ENCODE measurements at regions not wholly inside any gene's neighbourhood (a gene's known extent, or its start where the extent isn't known, plus 50 kb on each side); places are given as distances from the start of the nearest gene placed in this dataset.

DNA sequence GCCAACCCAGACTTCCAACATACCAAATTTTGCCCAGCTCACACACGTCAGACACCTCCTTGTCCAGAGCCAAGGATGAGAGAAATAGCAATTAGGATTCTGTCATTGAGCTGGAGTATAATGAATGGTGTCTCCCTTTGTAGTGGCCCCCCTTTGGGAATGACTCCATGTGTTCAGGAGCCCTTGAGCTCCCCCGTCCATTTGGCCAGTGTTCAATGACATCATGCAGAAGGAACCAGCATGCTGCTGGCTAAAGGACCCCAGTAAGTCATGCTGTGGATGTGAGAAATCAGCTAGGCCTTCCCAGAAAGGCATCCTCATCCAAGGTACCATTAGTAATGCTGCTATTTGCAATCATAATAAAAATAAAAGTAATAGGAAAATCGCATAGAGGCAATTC, 158.8 kb upstream of the SRRM4 start:
- Histone ChIP-seq H2AFZ (ENCODE audit: low read length) (no peak overlapping the region), H3K9me2 (replicated peaks; ENCODE audit: low read depth, low read length) (no peaks in the 10 kb centered on the region), H3K9me3 (ENCODE audit: insufficient read depth, low read depth, low read length) (no peaks in the 10 kb centered on the region), H3F3A (ENCODE audit: low read depth) (no peaks in the 10 kb centered on the region), H3K79me2 (ENCODE audit: insufficient read depth, low read length) (no peaks in the 10 kb centered on the region), H3K4me2 (ENCODE audit: low read depth, low read length, poor library complexity, severe bottlenecking) (no peak overlapping the region), H3K27me3 (ENCODE audit: insufficient read depth, low read length, poor library complexity, severe bottlenecking) (no peaks in the 10 kb centered on the region), H3K36me3 (ENCODE audit: insufficient read depth, low read length) (no peaks in the 10 kb centered on the region), H3K4me3 (ENCODE audit: low read length, poor library complexity, severe bottlenecking) (no peak overlapping the region), H4K20me1 (ENCODE audit: insufficient read depth, low read length, poor library complexity, severe bottlenecking) (no peaks in the 10 kb centered on the region), H3K4me1 (ENCODE audit: insufficient read depth, low read length, poor library complexity, severe bottlenecking) (no peaks in the 10 kb centered on the region), H3K9ac (ENCODE audit: low read depth, low read length, poor library complexity, severe bottlenecking) (no peak overlapping the region)
- TF ChIP-seq CTCF (conservative IDR thresholded peaks at IDR 0.05; ENCODE audit: low read length) = no peak
- TF ChIP-seq EZH2phosphoT487 (IDR thresholded peaks at IDR 0.05; ENCODE audit: borderline replicate concordance) = no peak

- no peak overlapping the region for H3K4me2 ChIP-seq (ENCODE audit: low read depth, low read length, poor library complexity, severe bottlenecking)
These were observed 154.3 kb upstream of the SRRM4 start for GRCh38 chr12:118827047-118827446.

DNA sequence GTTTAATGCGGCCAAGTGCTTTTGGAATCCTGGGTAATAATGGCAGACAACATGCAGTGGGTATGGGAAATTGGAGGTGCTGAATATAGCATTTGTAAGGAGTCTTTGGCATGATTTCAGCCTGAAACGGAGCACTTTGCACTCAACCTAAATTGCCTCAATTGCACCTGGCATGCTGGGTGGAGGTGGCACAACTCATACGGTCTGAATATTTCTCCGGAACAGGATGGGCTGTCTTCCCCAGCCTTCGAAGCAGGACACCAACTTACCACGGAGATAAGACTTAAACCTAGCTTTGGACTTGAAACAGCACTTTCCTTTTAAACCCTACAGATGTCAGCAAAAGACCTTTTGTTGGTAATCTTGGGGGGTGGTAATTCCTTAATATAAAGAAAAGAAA, 153.7 kb upstream of the SRRM4 start:
- Histone ChIP-seq H4K20me1 (ENCODE audit: insufficient read depth, low read length, poor library complexity, severe bottlenecking) (no peaks in the 10 kb centered on the region), H3K4me2 (ENCODE audit: low read depth, low read length, poor library complexity, severe bottlenecking) (no peak overlapping the region), H3K4me1 (ENCODE audit: insufficient read depth, low read length, poor library complexity, severe bottlenecking) (no peaks in the 10 kb centered on the region), H3K27me3 (ENCODE audit: insufficient read depth, low read length, poor library complexity, severe bottlenecking) (no peaks in the 10 kb centered on the region), H3K9me2 (replicated peaks; ENCODE audit: low read depth, low read length) (no peaks in the 10 kb centered on the region), H3K4me3 (ENCODE audit: low read length, poor library complexity, severe bottlenecking) (no peak overlapping the region), H3K79me2 (ENCODE audit: insufficient read depth, low read length) (no peaks in the 10 kb centered on the region), H2AFZ (ENCODE audit: low read length) (no peak overlapping the region), H3K36me3 (ENCODE audit: insufficient read depth, low read length) (no peaks in the 10 kb centered on the region), H3K9ac (ENCODE audit: low read depth, low read length, poor library complexity, severe bottlenecking) (no peak overlapping the region), H3F3A (ENCODE audit: low read depth) (no peaks in the 10 kb centered on the region), H3K9me3 (ENCODE audit: insufficient read depth, low read depth, low read length) (no peaks in the 10 kb centered on the region)
- TF ChIP-seq EZH2phosphoT487 (IDR thresholded peaks at IDR 0.05; ENCODE audit: borderline replicate concordance) = no peak
- TF ChIP-seq CTCF (conservative IDR thresholded peaks at IDR 0.05; ENCODE audit: low read length) = no peak

More at GRCh38 chr12:118827047-118827446, 154.3 kb upstream of the SRRM4 start:
- no peaks in the 10 kb centered on the region for H4K20me1 ChIP-seq (ENCODE audit: insufficient read depth, low read length, poor library complexity, severe bottlenecking)
- no peaks in the 10 kb centered on the region for H3K9me3 ChIP-seq (ENCODE audit: insufficient read depth, low read depth, low read length)
- no peaks in the 10 kb centered on the region for H3K36me3 ChIP-seq (ENCODE audit: insufficient read depth, low read length)
- H3K9ac ChIP-seq (ENCODE audit: low read depth, low read length, poor library complexity, severe bottlenecking) = no peak overlapping the region
- no peaks in the 10 kb centered on the region for H3K79me2 ChIP-seq (ENCODE audit: insufficient read depth, low read length)
- H3K9me2 ChIP-seq (replicated peaks; ENCODE audit: low read depth, low read length) = no peaks in the 10 kb centered on the region
- H3K27me3 ChIP-seq (ENCODE audit: insufficient read depth, low read length, poor library complexity, severe bottlenecking) = no peaks in the 10 kb centered on the region
- no peaks in the 10 kb centered on the region for H3K4me1 ChIP-seq (ENCODE audit: insufficient read depth, low read length, poor library complexity, severe bottlenecking)
- H3K4me3 ChIP-seq (ENCODE audit: low read length, poor library complexity, severe bottlenecking) = no peak overlapping the region
- H3F3A ChIP-seq (ENCODE audit: low read depth) = no peaks in the 10 kb centered on the region
- H2AFZ ChIP-seq (ENCODE audit: low read length) = no peak overlapping the region
- no peak for TF ChIP-seq EZH2phosphoT487 (IDR thresholded peaks at IDR 0.05; ENCODE audit: borderline replicate concordance)
- TF ChIP-seq CTCF (conservative IDR thresholded peaks at IDR 0.05; ENCODE audit: low read length) = no peak
